Prostate gland (tissue), 2 donors: ENCODE measurements at regions not wholly inside any gene's neighbourhood (a gene's known extent, or its start where the extent isn't known, plus 50 kb on each side); places are given as distances from the start of the nearest gene placed in this dataset.

Source experiments
- CTCF ChIP-seq, 4 experiments: fragments of 200-600 bp in 2 of 4; fragments of 450-650 bp in 2 of 4; sonication (generic) in 2 of 4; IDR thresholded peaks; 1 replicate in 3 of 4; 2 replicates in 1 of 4; pipeline ENCODE4 v1.5.1; 2016 to 2019; ENCODE audit warnings: antibody characterized with exemption in 4 of 4, mild to moderate bottlenecking in 2 of 4, moderate library complexity in 2 of 4
- POLR2A ChIP-seq: fragments of 450-650 bp; IDR thresholded peaks from one replicate; pipeline ENCODE4 v1.6.1; 2016; ENCODE audit warnings: antibody characterized with exemption, mild to moderate bottlenecking
- POLR2AphosphoS5 ChIP-seq: sonication (generic); formaldehyde crosslinking; IDR thresholded peaks from one replicate; pipeline ENCODE4 v1.6.1; 2017; ENCODE audit warnings: antibody characterized with exemption

- no peak for TF ChIP-seq POLR2A
- no peak for TF ChIP-seq CTCF (IDR thresholded peaks at IDR 0.05)
- TF ChIP-seq POLR2AphosphoS5 = no peak
These were observed 619.9 kb upstream of the SUCLG2 start for GRCh38 chr3:68274286-68274685.
